Loucy (cell line): ENCODE measurements at regions not wholly inside any gene's neighbourhood (a gene's known extent, or its start where the extent isn't known, plus 50 kb on each side); places are given as distances from the start of the nearest gene placed in this dataset.

Source experiments
- CTCF ChIP-seq: fragments of 200-600 bp; sonication (generic); conservative IDR thresholded peaks from 2 replicates; pipeline ENCODE4 v1.5.1; 2014; ENCODE audit warnings: mild to moderate bottlenecking, antibody characterized with exemption, low read length
- EZH2phosphoT487 ChIP-seq: fragments of 200-600 bp; IDR thresholded peaks from 2 replicates; pipeline ENCODE4 v1.6.1; 2018; ENCODE audit warnings: antibody characterized with exemption, mild to moderate bottlenecking, moderate library complexity, borderline replicate concordance

GRCh38 chr5:26681861-26682260, 356.5 kb downstream of the CDH9 start:
- TF ChIP-seq CTCF (no peak), EZH2phosphoT487 (no peak)
